K562 (cell line): ENCODE measurements at regions not wholly inside any gene's neighbourhood (a gene's known extent, or its start where the extent isn't known, plus 50 kb on each side); places are given as distances from the start of the nearest gene placed in this dataset.

Experiments
- ATAC-seq: fragments of 200-7000 bp; cut with Tn5 transposase; 3 replicates; pipeline ENCODE4 v1.9.1; 2020; ENCODE audit warnings: moderate library complexity
- BruUV-seq: library from RNA; stranded (reverse); fragments of 400-500 nt; replicated peaks from 2 replicates; lab custom pipeline; 2021; lab: Mats Ljungman, UMichigan
- CTCF ChIA-PET: fragments of 300-600 bp; formaldehyde crosslinking; extraction: SDS; loops from one replicate; lab custom pipeline; 2021; ENCODE audit warnings: low intra/inter-chr PET ratio; lab: Yijun Ruan, JAX
- POLR2A ChIA-PET: fragments of 300-600, 350-650 bp; sonication (Branson Sonifier 250); formaldehyde crosslinking; extraction: SDS; loops from one replicate; lab custom pipeline; 2021; ENCODE audit warnings: antibody characterized with exemption, inconsistent platforms; lab: Yijun Ruan, JAX
- DNase-seq, 4 experiments: peaks; one replicate each; pipeline versions ENCODE4 v3.0.0 to v3.0.0-alpha.2; 2011 to 2018; ENCODE audit warnings: low spot score in 3 of 4, mixed read lengths in 3 of 4; ENCODE audit errors: extremely low read depth in 1 of 4
- FAIRE-seq: peaks from 2 replicates; lab custom pipeline; 2011; peaks lifted over from hg19 to GRCh38; lab: Jason Lieb, UNC
- H2AFZ ChIP-seq: 2 replicates; pipeline ENCODE4 v1.6.0; 2011; ENCODE audit warnings: low read depth, low read length, control low read depth, inconsistent platforms
- H3K27ac ChIP-seq: fragments of 200-600 bp; 3 replicates; pipeline ENCODE4 v1.8.0; 2011; ENCODE audit warnings: low read depth, mild to moderate bottlenecking, control low read depth, inconsistent platforms, low read length, moderate library complexity, mixed read lengths; ENCODE audit errors: extremely low read depth
- H3K27me3 ChIP-seq, 2 experiments: fragments of 300-600 bp in 1 of 2; 2 replicates in 1 of 2; 3 replicates in 1 of 2; pipeline versions ENCODE4 v1.6.0 to v1.8.0; 2011; ENCODE audit warnings: inconsistent platforms in 2 of 2, low read length in 2 of 2, mild to moderate bottlenecking in 1 of 2, mixed read lengths in 1 of 2, moderate library complexity in 1 of 2; ENCODE audit not compliant: control insufficient read depth in 2 of 2, insufficient read depth in 2 of 2
- H3K36me3 ChIP-seq: fragments of 300-600 bp; 3 replicates; pipeline ENCODE4 v1.8.0; 2011; ENCODE audit warnings: mild to moderate bottlenecking, low read length, inconsistent platforms; ENCODE audit not compliant: control insufficient read depth, insufficient read depth
- H3K4me1 ChIP-seq, 2 experiments: fragments of 200-600 bp in 1 of 2; replicated peaks in 1 of 2; 2 replicates in 1 of 2; 3 replicates in 1 of 2; pipeline versions ENCODE4 v1.5.1 to v1.8.0; 2011; ENCODE audit warnings: inconsistent platforms in 2 of 2, low read length in 2 of 2, mild to moderate bottlenecking in 1 of 2, mixed read lengths in 1 of 2, moderate library complexity in 1 of 2; ENCODE audit not compliant: control insufficient read depth in 2 of 2, insufficient read depth in 2 of 2
- H3K4me2 ChIP-seq: 2 replicates; pipeline ENCODE4 v1.6.1; 2011; ENCODE audit warnings: low read length, control low read depth, inconsistent platforms, mixed read lengths; ENCODE audit not compliant: insufficient read depth
- H3K4me3 ChIP-seq: fragments of 200-600 bp; sonication (generic), shearing (Covaris generic); 2 replicates; pipeline ENCODE4 v1.5.1; 2016; ENCODE audit warnings: control low read depth, inconsistent platforms
- H3K79me2 ChIP-seq: fragments of 200-600 bp; 3 replicates; pipeline ENCODE4 v1.8.0; 2011; ENCODE audit warnings: low read length, inconsistent platforms; ENCODE audit not compliant: control insufficient read depth, insufficient read depth
- H3K9ac ChIP-seq, 2 experiments: 2 replicates each; pipeline versions ENCODE4 v1.6.0 to v1.6.1; 2011; ENCODE audit warnings: low read depth in 2 of 2, low read length in 2 of 2, control low read depth in 1 of 2, inconsistent platforms in 1 of 2, mild to moderate bottlenecking in 1 of 2, mixed read lengths in 1 of 2; ENCODE audit not compliant: insufficient read depth in 1 of 2
- H3K9me1 ChIP-seq: one replicate; pipeline ENCODE4 v1.6.0; 2011; ENCODE audit warnings: inconsistent platforms, mild to moderate bottlenecking, low read length, moderate library complexity; ENCODE audit not compliant: control insufficient read depth, insufficient read depth
- H3K9me3 ChIP-seq: replicated peaks from 2 replicates; pipeline ENCODE4 v1.5.1; 2011; ENCODE audit warnings: low read depth, low read length, inconsistent platforms; ENCODE audit not compliant: control insufficient read depth, insufficient read depth
- H4K20me1 ChIP-seq: replicated peaks from 2 replicates; pipeline ENCODE4 v1.6.1; 2011; ENCODE audit warnings: low read length, inconsistent platforms, mixed read lengths; ENCODE audit not compliant: control insufficient read depth, insufficient read depth
- CBX8 ChIP-seq: fragments of 200-600 bp; sonication (generic); IDR thresholded peaks from 2 replicates; pipeline ENCODE4 v1.6.1; 2012; ENCODE audit warnings: borderline replicate concordance, mixed run types, low read depth, mild to moderate bottlenecking, moderate library complexity, mixed read lengths, low read length, control low read depth, inconsistent platforms; ENCODE audit not compliant: poor library complexity, severe bottlenecking; ENCODE audit errors: extremely low read depth
- DDX20 ChIP-seq: fragments of 450-650 bp; IDR thresholded peaks from 2 replicates; pipeline ENCODE4 v1.6.1; 2016; ENCODE audit warnings: missing genetic modification characterization, low read depth, mild to moderate bottlenecking, missing compliant biosample characterization, moderate library complexity
- NFRKB ChIP-seq: fragments of 450-650 bp; IDR thresholded peaks from 2 replicates; pipeline ENCODE4 v1.6.1; 2016; ENCODE audit warnings: low read depth
- RBM15 ChIP-seq: fragments of 200-400 bp; formaldehyde crosslinking; IDR thresholded peaks from 2 replicates; pipeline ENCODE4 v1.6.1; 2018; ENCODE audit warnings: mild to moderate bottlenecking, low read length, moderate library complexity; ENCODE audit not compliant: insufficient read depth
- RBM25 ChIP-seq: fragments of 200-400 bp; formaldehyde crosslinking; IDR thresholded peaks from 2 replicates; pipeline ENCODE4 v1.6.1; 2018; ENCODE audit warnings: low read length, low read depth, moderate library complexity; ENCODE audit not compliant: severe bottlenecking
- SIN3B ChIP-seq: fragments of 450-650 bp; IDR thresholded peaks from 2 replicates; pipeline ENCODE4 v1.6.1; 2017; ENCODE audit warnings: low read depth, mild to moderate bottlenecking, moderate library complexity
- WGBS: fragments of 100-300 bp; shearing (Covaris generic); methylation state at CpG from one replicate; pipeline ENCODE4 v1.1.6; 2016; ENCODE audit warnings: low coverage, mixed read lengths; ENCODE audit not compliant: insufficient coverage; ENCODE audit errors: missing lambda C conversion rate; 5-methylcytosine and 5-hydroxymethylcytosine counted together
- in situ Hi-C: fragments of 300-500 bp; cut with MboI; formaldehyde crosslinking; loops from 4 replicates; pipeline ENCODE4 v1.15.0; 2018; ENCODE audit warnings: inconsistent platforms, mixed read lengths
- intact Hi-C: fragments of 100-400 bp; cut with micrococcal nuclease; formaldehyde crosslinking; loops from 2 replicates; pipeline ENCODE4 v1.14.2; 2022

GRCh38 chr15:69789648-69790393 is 307.9 kb downstream of the TLE3 start:
- intact Hi-C loops, result no loop called here
- 0% methylated on average over 9 of the region's 9 CpGs for WGBS
- BruUV-seq, result no TSS peak
- Histone ChIP-seq H2AFZ (no peak overlapping the region), H3K4me3 (no peak overlapping the region), H3K27me3 (peaks cover 0 to 20% of the 10 kb centered on the region in 2 experiments; a peak in 1 of 5 replicates), H3K4me2 (no peak overlapping the region), H4K20me1 (no peaks in the 10 kb centered on the region; the same call in 1 of the 2 replicates), H3K79me2 (no peaks in the 10 kb centered on the region), H3K36me3 (no peaks in the 10 kb centered on the region), H3K27ac (no peak overlapping the region), H3K9me3 (no peaks in the 10 kb centered on the region), H3K9me1 (no peaks in the 10 kb centered on the region), H3K4me1 (no peaks in the 10 kb centered on the region), H3K9ac (no peak overlapping the region)
- DNase-seq (no peak), ATAC-seq (no peak), FAIRE-seq (no peak)
- ChIA-PET CTCF (no interaction called here), POLR2A (no interaction called here)
- TF ChIP-seq CBX8, result no peak
- TF ChIP-seq RBM25, result peak; percentile 45
- TF ChIP-seq RBM15, result no peak
- TF ChIP-seq NFRKB, result no peak
- in situ Hi-C loops, result no loop called here

GRCh38 chr15:69790632-69791031 is 307.1 kb downstream of the TLE3 start:
- ChIA-PET POLR2A (no interaction called here), CTCF (no interaction called here)
- in situ Hi-C loops (no loop called here), intact Hi-C loops (no loop called here)
- Histone ChIP-seq H3K27ac (no peak overlapping the region), H3K9me3 (no peaks in the 10 kb centered on the region), H3K9ac (no peak overlapping the region), H3K9me1 (no peaks in the 10 kb centered on the region), H3K4me1 (no peaks in the 10 kb centered on the region), H2AFZ (no peak overlapping the region), H4K20me1 (no peaks in the 10 kb centered on the region; the same call in 1 of the 2 replicates), H3K36me3 (no peaks in the 10 kb centered on the region), H3K4me2 (no peak overlapping the region), H3K27me3 (peaks cover 0 to 20% of the 10 kb centered on the region in 2 experiments; a peak in 1 of 5 replicates), H3K4me3 (no peak overlapping the region), H3K79me2 (no peaks in the 10 kb centered on the region)
- BruUV-seq, result no TSS peak
- FAIRE-seq (no peak), ATAC-seq (no peak), DNase-seq (no peak)
- TF ChIP-seq SIN3B (no peak), DDX20 (tag) (no peak)
- WGBS, result 17% methylated on average over 12 of the region's 12 CpGs
